NT2/D1 (cell line): ENCODE measurements at regions not wholly inside any gene's neighbourhood (a gene's known extent, or its start where the extent isn't known, plus 50 kb on each side); places are given as distances from the start of the nearest gene placed in this dataset.

Source experiments
- DNase-seq: peaks from one replicate; pipeline ENCODE4 v3.0.0-alpha.2; 2011; ENCODE audit warnings: low read depth, low spot score
- H3K27me3 ChIP-seq: 2 replicates; pipeline ENCODE4 v1.6.0; 2011; ENCODE audit warnings: mild to moderate bottlenecking; ENCODE audit not compliant: insufficient read length, insufficient read depth
- H3K36me3 ChIP-seq: 2 replicates; pipeline ENCODE4 v1.6.1; 2011; ENCODE audit warnings: mild to moderate bottlenecking, low read length, mixed read lengths; ENCODE audit not compliant: insufficient read depth, insufficient read length
- H3K4me1 ChIP-seq: 2 replicates; pipeline ENCODE4 v1.5.1; 2011; ENCODE audit not compliant: insufficient read depth, insufficient read length
- H3K4me3 ChIP-seq: 2 replicates; pipeline ENCODE4 v1.5.1; 2011; ENCODE audit warnings: low read depth; ENCODE audit not compliant: insufficient read length
- H3K9ac ChIP-seq: 2 replicates; pipeline ENCODE4 v1.6.0; 2011; ENCODE audit warnings: low read depth; ENCODE audit not compliant: insufficient read length
- H3K9me3 ChIP-seq: 2 replicates; pipeline ENCODE4 v1.5.1; 2011; ENCODE audit warnings: mild to moderate bottlenecking, low read length; ENCODE audit not compliant: insufficient read depth
- SUZ12 ChIP-seq: IDR thresholded peaks from 2 replicates; pipeline ENCODE4 v1.6.1; 2011; ENCODE audit not compliant: insufficient read length, insufficient read depth; ENCODE audit errors: extremely low read depth
- YY1 ChIP-seq: IDR thresholded peaks from 2 replicates; pipeline ENCODE4 v1.6.1; 2011; ENCODE audit not compliant: insufficient read length, insufficient read depth
- ZNF274 ChIP-seq: IDR thresholded peaks from 2 replicates; pipeline ENCODE4 v1.6.1; 2011; ENCODE audit warnings: mild to moderate bottlenecking, low read depth, low read length

DNA sequence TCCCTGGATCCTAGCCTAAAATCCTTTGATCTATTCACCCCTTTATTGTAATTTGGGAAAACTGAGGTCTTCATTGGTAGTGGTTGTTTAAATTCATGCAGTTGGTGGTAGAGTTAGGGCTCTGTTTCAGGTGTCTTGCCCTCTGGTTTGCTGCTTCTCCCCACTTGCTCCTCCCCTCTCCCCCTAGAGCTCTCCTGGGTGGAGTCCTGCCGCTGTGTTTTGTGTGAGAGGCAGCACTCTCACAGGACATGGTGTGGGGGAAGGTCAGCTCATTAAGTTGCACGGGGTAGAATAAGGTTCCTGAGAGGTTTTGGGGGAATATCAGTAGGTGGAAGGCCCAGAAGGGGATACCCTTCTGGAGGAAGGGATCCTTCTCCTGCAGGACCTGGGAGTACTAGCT lies 98.1 kb upstream of the NECTIN1 start:
- Histone ChIP-seq H3K4me3 (no peak overlapping the region), H3K27me3 (no peaks in the 10 kb centered on the region), H3K9ac (no peak overlapping the region)

DNA sequence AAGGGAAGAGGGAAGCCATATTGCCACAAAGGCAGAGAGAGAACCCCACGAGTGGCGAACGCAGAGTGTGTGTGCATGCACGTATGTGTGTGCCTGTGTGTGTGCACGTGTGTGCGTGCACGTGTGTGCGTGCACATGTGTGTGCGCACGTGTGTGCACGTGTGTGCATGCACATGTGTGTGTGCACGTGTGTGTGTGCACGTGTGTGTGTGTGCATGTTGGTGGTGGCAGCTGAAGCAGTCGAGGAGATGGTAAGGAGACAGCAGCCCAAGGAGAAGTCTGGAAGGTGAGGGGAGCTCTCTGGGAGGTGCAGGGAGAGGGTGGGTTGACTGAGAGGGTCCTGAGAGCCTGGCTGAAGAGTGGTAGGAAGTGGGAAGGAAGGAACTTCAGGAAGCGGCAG lies 94.1 kb upstream of the NECTIN1 start:
- TF ChIP-seq ZNF274: no peak
- TF ChIP-seq SUZ12: no peak
- TF ChIP-seq YY1: no peak
- DNase-seq: no peak
- Histone ChIP-seq H3K9me3 (no peaks in the 10 kb centered on the region; the same call in 1 of the 2 replicates), H3K27me3 (no peaks in the 10 kb centered on the region), H3K4me3 (no peak overlapping the region), H3K36me3 (no peaks in the 10 kb centered on the region), H3K9ac (no peak overlapping the region), H3K4me1 (peaks cover 5% of the 10 kb centered on the region)

More for the DNA sequence above, 98.1 kb upstream of the NECTIN1 start:
- Histone ChIP-seq H3K9me3 (no peaks in the 10 kb centered on the region; the same call in 1 of the 2 replicates), H3K4me1 (peaks cover 5% of the 10 kb centered on the region), H3K36me3 (no peaks in the 10 kb centered on the region)
- TF ChIP-seq ZNF274 (no peak), YY1 (no peak), SUZ12 (no peak)
- DNase-seq: no peak

DNA sequence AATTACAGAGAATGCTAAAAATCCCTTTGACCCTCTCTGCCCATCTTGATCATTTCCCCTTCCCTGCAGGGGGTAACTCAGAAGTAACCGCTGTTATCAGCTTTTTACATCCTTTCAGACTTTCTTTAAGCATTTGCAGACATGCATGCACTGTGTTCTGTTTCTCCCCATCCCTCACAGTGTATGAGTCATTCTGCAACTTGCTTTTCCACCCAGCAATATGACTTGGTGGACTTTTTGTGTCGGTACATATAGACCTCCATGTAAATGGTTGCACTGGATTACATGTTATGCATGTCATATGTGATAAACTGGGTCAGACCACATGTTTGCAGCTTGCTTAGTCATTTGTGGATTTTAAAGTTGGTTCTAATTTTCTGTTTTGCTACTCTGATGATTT lies 87.7 kb upstream of the NECTIN1 start:
- no peak for DNase-seq
- Histone ChIP-seq H3K9ac (no peak overlapping the region), H3K27me3 (no peaks in the 10 kb centered on the region), H3K4me3 (no peak overlapping the region), H3K4me1 (peaks cover 2% of the 10 kb centered on the region), H3K9me3 (peaks cover 8% of the 10 kb centered on the region), H3K36me3 (no peaks in the 10 kb centered on the region)
- TF ChIP-seq ZNF274 (no peak), YY1 (no peak), SUZ12 (no peak)

DNA sequence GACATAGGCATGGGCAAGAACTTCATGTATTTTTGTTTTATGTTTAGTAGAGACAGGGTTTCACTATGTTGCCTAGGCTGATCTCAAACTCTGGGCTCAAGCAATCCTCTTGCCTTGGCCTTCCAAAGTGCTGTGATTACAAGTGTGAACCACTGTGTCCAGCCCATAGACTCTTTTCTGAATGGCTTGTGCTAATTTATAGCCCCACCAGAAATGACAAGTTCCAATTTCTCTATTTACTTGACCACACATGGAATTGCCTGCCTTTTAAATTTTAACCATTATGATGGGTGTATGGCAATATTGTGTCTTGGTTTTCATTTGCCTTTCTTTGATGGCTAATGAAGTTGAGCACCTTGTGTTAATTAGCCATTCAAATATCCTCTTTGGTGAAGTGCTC lies 85.8 kb upstream of the NECTIN1 start:
- DNase-seq: no peak
- Histone ChIP-seq H3K4me1 (peaks cover 4% of the 10 kb centered on the region), H3K4me3 (no peak overlapping the region), H3K9me3 (peaks cover 8% of the 10 kb centered on the region), H3K27me3 (no peaks in the 10 kb centered on the region), H3K36me3 (no peaks in the 10 kb centered on the region), H3K9ac (no peak overlapping the region)
- no peak for TF ChIP-seq ZNF274

DNA sequence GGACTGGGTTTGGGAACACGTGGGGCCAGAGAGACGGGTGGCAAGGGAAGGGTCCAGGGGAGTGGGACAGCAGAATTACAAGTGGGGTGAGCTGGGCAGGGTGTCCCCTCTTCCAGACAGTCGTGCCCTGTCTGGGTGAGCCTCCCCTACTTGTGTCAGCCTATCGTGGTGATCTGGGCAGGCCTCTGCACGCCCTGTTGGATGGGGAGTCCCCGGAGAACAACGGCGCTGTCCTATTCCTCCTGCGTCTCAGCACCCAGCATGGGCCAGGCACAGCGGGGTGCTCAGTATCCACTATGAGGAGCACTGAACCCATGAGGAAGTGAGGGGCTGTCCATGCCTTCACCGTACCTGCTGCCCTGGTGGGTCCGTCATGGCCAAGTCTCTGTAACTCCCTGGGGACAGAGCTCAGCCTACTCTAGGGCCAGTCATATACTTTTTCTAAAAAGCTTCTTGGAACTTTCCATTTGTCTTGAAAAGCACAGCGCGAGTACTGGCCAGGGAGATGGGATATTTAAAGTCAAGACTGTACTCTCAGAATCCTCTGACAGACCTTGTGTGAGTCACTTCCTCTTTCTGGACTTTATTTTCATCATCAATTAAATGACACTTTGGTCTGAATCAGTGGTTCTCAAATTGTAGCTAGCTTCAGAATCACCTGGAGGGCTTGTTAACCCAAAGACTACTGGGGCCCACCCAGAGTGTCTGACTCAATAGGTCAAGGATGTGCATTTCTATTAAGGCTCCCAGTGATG lies 81.7 kb upstream of the NECTIN1 start:
- Histone ChIP-seq H3K36me3 (no peaks in the 10 kb centered on the region), H3K27me3 (no peaks in the 10 kb centered on the region), H3K9me3 (peaks cover 8% of the 10 kb centered on the region), H3K4me3 (no peak overlapping the region), H3K9ac (no peak overlapping the region), H3K4me1 (peaks cover 4% of the 10 kb centered on the region)
- TF ChIP-seq SUZ12 (no peak), YY1 (no peak), ZNF274 (no peak)
- no peak for DNase-seq

DNA sequence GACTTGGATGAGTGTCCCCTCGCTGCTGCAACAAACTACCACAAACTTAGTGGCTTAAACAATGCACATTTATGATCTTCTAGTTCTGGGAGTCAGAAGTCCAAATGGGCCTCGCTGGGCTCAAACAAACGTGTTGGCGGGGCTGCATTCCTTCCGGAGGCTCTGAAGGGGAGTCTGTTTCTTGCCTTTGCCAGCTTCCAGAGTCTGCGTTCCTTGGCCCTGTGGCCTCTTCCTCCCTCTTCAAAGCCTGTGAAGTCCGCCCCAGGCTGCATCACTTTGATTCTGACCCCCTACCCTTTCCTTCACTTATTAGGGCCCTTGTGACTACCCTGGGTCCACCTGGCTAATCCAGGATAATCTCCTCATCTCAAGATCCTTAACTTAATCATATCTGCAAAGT lies 80.3 kb upstream of the NECTIN1 start:
- Histone ChIP-seq H3K4me1 (peaks cover 4% of the 10 kb centered on the region), H3K9ac (no peak overlapping the region), H3K36me3 (no peaks in the 10 kb centered on the region), H3K4me3 (no peak overlapping the region), H3K27me3 (no peaks in the 10 kb centered on the region), H3K9me3 (peaks cover 8% of the 10 kb centered on the region)
- TF ChIP-seq ZNF274 (no peak), YY1 (no peak), SUZ12 (no peak)
- DNase-seq: no peak

DNA sequence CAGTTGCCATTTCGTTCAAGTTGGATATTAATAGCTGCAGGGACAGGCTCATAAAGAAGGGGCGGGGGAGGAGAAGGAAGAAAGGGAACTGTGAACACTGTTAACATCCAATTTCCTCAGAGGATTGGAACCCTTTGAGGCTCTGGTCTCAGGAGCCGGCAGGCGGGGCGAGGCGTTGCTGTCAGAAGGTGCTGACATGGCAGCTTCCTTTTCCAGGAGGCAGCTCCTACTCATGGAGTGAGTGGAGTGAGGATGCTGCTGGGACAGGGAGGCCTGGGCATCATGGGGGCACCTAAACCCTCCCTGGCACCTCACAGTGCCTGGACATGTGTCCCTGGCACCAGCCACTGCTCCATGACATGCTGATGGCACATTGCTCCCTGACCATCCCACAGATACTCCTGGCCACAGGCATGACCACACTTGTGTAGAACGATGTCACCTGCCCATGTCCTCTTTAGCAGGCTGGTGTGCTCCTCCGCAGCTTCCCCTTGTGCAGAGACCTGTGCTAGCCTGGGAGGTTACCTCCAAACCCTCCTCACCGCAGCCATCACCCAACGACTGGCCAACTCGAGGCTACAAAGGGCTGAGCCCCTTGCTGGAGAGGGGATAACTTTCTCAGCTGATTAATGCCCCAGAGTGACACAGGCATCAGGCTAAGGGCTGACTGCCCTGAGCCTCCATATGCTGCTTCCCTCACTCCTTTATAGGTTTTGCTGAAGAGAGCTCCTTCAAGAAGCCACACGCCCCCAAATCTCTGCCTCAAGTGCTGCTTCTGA lies 79.6 kb upstream of the NECTIN1 start:
- Histone ChIP-seq H3K4me3 (no peak overlapping the region), H3K9ac (no peak overlapping the region), H3K9me3 (peaks cover under 1% of the 10 kb centered on the region; the same call in 1 of the 2 replicates), H3K27me3 (peaks cover under 1% of the 10 kb centered on the region), H3K4me1 (peaks cover 4% of the 10 kb centered on the region), H3K36me3 (no peaks in the 10 kb centered on the region)
- DNase-seq: no peak
- TF ChIP-seq SUZ12 (no peak), ZNF274 (no peak), YY1 (no peak)
